ENCODE measurements at regions not wholly inside any gene's neighbourhood (a gene's known extent, or its start where the extent isn't known, plus 50 kb on each side); places are given as distances from the start of the nearest gene placed in this dataset.

GRCh38 chr12:61750604-61751003 is 509.6 kb upstream of the USP15 start:
- H3K36me3 ChIP-seq (ENCODE audit: control insufficient read depth, insufficient read depth, low read length) = no peaks in the 10 kb centered on the region
- no peak for TF ChIP-seq CTCF (IDR thresholded peaks at IDR 0.05; ENCODE audit: insufficient read depth, low read length, poor library complexity, severe bottlenecking)
- H3K4me3 ChIP-seq (ENCODE audit: low read depth, low read length) = no peak overlapping the region
- no peaks in the 10 kb centered on the region for H3K27me3 ChIP-seq (ENCODE audit: control insufficient read depth, insufficient read depth, low read length)
- no peak for DNase-seq (ENCODE audit: low read depth)

GRCh38 chr12:61754214-61754613 is 506.0 kb upstream of the USP15 start:
- H3K36me3 ChIP-seq (ENCODE audit: control insufficient read depth, insufficient read depth, low read length) = no peaks in the 10 kb centered on the region
- no peak for TF ChIP-seq CTCF (IDR thresholded peaks at IDR 0.05; ENCODE audit: insufficient read depth, low read length, poor library complexity, severe bottlenecking)
- H3K4me3 ChIP-seq (ENCODE audit: low read depth, low read length) = no peak overlapping the region
- no peak for DNase-seq (ENCODE audit: low read depth)
- no peaks in the 10 kb centered on the region for H3K27me3 ChIP-seq (ENCODE audit: control insufficient read depth, insufficient read depth, low read length)

GRCh38 chr12:61757831-61758505 is 502.2 kb upstream of the USP15 start:
- no peak for DNase-seq (ENCODE audit: low read depth)
- Histone ChIP-seq H3K4me3 (ENCODE audit: low read depth, low read length) (no peak overlapping the region), H3K27me3 (ENCODE audit: control insufficient read depth, insufficient read depth, low read length) (no peaks in the 10 kb centered on the region), H3K36me3 (ENCODE audit: control insufficient read depth, insufficient read depth, low read length) (no peaks in the 10 kb centered on the region)
- no peak for TF ChIP-seq CTCF (IDR thresholded peaks at IDR 0.05; ENCODE audit: insufficient read depth, low read length, poor library complexity, severe bottlenecking)

- Histone ChIP-seq H3K4me3 (ENCODE audit: low read depth, low read length) (no peak overlapping the region), H3K36me3 (ENCODE audit: control insufficient read depth, insufficient read depth, low read length) (no peaks in the 10 kb centered on the region), H3K27me3 (ENCODE audit: control insufficient read depth, insufficient read depth, low read length) (no peaks in the 10 kb centered on the region)
- no peak for TF ChIP-seq CTCF (IDR thresholded peaks at IDR 0.05; ENCODE audit: insufficient read depth, low read length, poor library complexity, severe bottlenecking)
- no peak for DNase-seq (ENCODE audit: low read depth)
These were observed 501.5 kb upstream of the USP15 start for GRCh38 chr12:61758661-61759060.

- no peaks in the 10 kb centered on the region for H3K36me3 ChIP-seq (ENCODE audit: control insufficient read depth, insufficient read depth, low read length)
- no peak for TF ChIP-seq CTCF (IDR thresholded peaks at IDR 0.05; ENCODE audit: insufficient read depth, low read length, poor library complexity, severe bottlenecking)
- no peak for DNase-seq (ENCODE audit: low read depth)
- no peak overlapping the region for H3K4me3 ChIP-seq (ENCODE audit: low read depth, low read length)
- no peaks in the 10 kb centered on the region for H3K27me3 ChIP-seq (ENCODE audit: control insufficient read depth, insufficient read depth, low read length)
These were observed 494.3 kb upstream of the USP15 start for GRCh38 chr12:61765926-61766325.

GRCh38 chr12:61780435-61780834 is 479.8 kb upstream of the USP15 start:
- no peaks in the 10 kb centered on the region for H3K27me3 ChIP-seq (ENCODE audit: control insufficient read depth, insufficient read depth, low read length)
- H3K4me3 ChIP-seq (ENCODE audit: low read depth, low read length) = no peak overlapping the region
- H3K36me3 ChIP-seq (ENCODE audit: control insufficient read depth, insufficient read depth, low read length) = no peaks in the 10 kb centered on the region
- TF ChIP-seq CTCF (IDR thresholded peaks at IDR 0.05; ENCODE audit: insufficient read depth, low read length, poor library complexity, severe bottlenecking) = no peak
- DNase-seq (ENCODE audit: low read depth) = no peak

All from kidney epithelial cell (primary cell).